HG03103 (cell line): ENCODE measurements at regions not wholly inside any gene's neighbourhood (a gene's known extent, or its start where the extent isn't known, plus 50 kb on each side); places are given as distances from the start of the nearest gene placed in this dataset.
"Not testable (repeated sequence)": the region's sequence is repeated elsewhere in the genome, so short reads cannot be mapped to it uniquely, and the experiment has no call there.

Experiments
- ATAC-seq: cut with Tn5 transposase; IDR thresholded peaks from one replicate; pipeline ENCODE4 v1.9.1; 2021; ENCODE audit warnings: low read depth; ENCODE audit not compliant: unreplicated experiment

DNA sequence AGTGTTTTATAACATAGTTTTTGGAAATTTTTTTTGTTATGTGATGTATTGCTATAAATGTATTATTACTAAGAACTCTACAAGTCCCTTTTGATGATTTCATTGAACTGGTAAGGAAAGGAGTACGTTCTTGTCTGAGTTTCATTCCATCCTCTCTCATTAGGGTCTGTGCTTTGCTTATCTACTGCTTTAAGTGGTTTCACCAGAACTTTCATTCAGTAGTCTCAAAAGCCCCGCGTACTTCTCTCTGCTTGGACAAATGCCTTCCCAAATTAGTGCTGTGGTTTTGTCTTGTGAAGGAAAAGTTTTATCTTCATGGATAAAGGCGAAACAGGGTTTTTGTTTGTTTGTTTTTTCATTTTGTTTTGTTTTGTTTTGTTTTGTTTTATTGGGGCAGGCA is 469.8 kb upstream of the WWC1 start:
- no peak for ATAC-seq

DNA sequence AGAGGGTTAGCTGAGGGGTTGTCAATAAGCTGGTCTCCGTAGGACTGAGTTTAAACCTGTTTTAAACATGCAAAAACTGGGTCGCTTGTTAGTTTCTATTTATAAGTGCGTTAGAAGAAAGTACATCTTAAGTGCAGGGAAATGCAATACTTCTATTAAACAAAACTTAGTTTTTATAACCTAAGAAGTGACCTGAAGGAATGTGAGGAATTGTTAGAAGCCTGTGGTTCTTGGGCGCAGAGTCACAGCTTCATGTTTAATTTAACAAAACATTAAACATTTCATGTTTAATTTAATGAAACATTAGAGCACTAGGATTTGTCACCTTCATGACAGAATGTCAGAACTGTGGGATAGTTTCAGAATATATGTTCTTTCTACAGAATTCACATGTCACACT is 469.2 kb upstream of the WWC1 start:
- no peak for ATAC-seq

DNA sequence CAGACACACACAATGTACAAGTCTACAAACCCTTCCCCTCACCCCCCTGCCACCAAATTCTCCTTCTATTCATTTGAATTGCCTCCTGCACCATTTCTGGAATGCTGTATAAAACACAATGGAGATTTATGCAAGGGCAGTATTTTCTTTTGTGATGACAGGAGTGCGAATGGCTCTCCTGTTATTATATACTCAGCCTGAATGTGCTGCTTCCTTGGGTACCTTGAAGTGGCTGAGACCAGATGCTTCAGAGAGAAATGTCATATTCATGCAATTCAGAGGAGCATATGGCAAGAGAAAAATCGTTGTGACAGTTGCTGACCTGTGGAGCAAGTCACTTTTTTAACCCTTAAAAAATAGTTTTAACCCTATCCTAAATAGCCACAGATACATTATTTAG is 468.0 kb upstream of the WWC1 start:
- no peak for ATAC-seq

DNA sequence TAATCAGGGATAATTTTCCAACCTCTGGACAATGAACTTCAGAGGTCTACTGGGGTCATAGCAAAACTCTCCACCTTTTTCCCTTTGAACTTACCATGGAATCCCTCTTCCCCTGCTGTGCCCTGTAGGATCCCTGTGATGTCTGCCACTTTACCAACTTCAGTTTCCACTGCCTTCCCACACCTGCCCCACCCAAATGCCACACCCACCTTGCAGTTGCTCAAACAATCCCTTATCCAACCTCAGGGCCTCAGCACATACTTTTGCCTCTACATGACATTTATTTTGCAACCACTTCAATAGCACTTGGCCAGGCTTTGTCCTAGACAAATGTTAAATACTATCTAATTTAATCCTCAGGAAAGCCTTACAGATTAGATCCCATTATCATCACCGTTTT is 463.7 kb upstream of the WWC1 start:
- no peak for ATAC-seq

DNA sequence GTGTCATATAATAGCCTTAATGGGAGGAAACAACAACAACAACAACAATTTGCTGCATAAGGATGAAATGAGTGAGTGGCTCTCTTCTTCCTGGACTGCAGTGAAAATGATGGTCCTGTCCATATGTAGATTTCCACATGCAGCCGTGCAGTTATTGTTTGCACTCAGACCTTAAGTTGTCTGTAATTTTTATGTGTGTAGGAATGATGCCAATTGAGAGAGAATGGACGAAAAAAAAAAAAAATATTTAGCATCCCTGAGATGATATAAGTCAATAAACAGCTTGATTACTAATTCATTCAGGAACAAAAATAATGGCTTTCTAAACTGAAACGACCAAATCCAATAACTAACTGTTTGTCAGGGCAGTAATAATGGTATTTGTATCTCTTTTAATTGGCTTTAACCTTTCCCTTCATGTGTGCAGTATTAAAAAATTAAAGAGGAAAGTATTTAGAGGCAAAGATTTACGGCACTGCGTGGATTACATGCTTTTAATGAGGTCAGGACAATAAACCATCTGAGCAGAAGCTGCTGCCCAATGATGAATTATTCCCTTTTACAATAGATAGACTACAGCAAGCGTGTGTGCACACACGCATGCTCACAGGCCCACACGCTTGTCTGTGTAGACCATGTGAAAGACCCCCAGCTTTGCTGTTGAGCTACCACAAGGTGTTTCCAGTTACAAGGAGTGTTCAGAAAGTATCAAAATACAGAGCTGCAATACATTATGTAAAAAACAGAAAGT is 459.5 kb upstream of the WWC1 start:
- no peak for ATAC-seq

DNA sequence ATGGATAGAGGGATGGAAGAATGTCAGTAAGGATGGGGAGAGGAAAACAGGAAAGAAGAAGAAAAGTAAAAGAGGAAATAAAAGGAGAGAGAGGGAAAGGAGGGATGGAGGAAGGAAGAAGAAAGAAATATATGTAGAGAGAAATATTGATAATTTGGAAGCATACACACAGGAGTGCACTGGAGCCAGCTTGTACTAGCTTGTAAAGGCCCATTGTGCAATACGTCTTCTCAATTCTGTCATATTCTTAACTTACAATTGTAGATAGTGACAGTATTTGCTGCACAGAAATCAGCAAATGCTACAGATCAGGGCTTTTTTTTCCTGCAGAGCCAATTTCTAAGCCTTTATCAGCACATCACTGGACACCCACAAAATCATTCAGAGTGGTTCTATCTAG is 458.8 kb upstream of the WWC1 start:
- no peak for ATAC-seq

DNA sequence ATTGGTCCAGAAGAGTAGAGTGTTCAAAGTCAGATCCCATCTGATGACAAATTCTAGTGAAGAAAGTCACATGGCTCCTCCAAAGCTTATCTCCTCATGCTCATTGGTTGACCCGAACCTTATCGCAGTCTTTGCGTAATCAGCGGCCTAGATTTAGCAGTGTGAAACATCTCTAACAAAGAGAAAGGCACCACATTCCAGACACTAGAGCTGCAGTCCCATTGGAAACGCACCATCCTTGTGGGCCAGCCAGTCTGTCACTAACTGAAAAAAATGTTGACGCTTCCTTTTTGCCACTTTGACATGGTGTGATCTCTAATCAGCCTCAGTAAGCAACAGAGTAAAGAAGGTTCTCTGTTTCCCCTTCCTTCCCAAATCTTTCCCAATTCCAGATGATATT is 458.0 kb upstream of the WWC1 start:
- ATAC-seq = no peak

DNA sequence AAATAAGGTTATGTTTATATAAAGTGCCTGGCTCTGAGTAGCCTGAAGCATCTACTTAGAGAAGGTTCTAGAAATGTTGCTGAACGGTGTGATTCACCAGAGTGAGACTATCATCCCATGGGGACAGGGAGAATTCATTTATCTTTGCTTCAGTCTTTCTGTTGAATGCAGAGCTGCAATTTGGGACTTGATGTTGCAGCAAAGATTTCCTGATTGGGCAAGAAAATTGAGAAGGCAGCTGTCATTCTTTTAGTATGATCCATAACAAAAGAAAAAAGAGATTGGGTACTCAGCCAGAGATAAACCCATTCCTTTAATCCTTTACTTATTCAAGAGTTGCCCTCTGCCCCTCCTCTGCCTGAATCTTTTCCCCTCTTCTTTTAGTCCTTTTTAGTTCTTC is 456.3 kb upstream of the WWC1 start:
- ATAC-seq = no peak

DNA sequence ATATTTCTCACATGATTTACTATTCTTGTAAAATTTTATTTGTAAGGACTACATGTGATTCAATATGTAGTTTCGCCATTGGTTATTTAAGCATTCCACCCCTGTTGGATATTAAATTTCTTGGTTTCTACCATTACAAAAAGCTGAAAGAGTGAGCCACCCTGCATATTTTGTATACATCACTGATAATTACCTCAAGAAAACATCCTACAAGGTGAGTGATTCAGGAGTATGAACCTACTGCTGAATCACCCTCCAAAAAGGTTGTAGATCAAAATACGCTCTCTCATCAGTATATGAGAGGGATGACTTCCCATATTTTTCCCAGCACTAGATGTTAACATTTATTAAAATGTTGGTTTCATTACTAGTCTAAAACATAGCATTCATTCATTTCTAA is 454.3 kb upstream of the WWC1 start:
- ATAC-seq = no peak

DNA sequence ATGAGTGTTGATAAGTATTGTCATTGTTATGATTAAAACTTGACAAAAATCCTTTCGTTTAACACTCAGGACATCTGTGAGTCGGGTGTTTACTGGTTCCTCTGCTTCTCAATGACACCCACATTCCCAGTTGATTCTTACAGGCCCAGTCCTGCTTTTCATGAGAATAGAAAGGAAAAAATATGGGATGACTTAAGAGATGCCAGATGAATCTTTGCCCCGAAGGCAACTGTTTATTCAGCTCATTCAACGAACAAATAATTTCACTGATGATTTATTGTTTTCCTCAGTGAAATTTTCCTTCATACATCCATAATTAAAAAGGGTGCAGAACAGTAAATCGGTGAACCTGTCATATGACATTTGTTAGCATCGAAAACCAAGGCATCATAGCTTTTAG is 452.4 kb upstream of the WWC1 start:
- ATAC-seq = no peak

DNA sequence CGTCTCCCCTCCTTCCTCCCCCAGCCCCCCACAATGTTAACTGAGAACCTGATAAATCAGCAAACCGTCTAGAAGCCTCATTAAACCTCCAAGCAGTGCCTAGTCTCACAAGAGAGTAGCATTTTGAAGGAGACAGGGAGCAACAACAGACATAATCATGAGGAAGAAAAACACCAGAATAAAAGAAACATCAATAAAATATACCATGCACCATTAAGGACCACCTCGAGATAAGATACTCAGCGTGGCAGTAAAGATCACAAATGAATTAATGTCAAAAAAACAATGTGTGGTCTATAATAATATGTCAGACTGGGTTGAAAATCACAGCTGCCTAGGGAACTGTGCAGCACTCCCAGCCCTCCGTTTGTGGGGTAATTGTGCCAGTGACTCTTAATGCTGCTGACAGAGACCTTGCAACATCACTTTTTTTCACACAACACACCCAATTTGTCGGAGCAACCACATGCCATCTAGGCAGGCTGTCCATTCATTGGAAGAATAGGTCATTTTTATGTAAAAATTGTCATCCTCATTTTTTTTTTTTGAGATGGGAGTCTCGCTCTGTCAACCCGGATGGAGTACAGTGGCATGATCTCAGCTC is 450.8 kb upstream of the WWC1 start:
- ATAC-seq = no peak

DNA sequence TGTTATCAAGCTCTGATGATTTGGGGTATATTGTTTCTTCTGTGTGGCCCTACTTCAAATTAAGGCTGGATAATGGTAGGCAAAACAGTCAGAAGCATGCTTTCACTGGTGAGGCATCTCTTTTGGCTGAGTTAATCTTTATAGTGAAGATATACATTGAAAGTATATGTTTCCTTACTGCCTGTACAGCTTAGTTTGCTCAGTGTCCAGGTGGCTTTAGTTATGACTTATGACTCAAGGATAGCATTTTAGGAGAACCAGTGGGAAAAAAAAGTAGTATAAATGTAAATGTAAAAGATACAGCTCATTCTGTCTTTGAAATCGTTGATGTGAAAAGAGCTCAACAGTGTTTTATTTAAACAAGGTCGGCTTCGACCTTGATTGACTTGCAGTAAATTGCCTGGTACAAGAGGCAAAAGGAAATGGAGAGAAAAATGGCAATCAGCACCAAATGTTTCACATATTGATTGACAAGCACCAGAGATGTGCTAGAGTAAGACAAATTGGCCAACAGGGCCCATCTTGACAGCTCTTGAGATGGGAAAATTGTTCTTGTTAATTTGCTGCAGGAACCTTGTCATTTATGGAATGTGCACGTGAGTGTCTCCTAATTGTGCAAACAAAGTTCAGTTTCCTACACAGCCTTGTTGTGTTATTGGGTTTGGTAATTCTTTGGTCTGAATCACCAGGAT is 447.4 kb upstream of the WWC1 start:
- no peak for ATAC-seq

DNA sequence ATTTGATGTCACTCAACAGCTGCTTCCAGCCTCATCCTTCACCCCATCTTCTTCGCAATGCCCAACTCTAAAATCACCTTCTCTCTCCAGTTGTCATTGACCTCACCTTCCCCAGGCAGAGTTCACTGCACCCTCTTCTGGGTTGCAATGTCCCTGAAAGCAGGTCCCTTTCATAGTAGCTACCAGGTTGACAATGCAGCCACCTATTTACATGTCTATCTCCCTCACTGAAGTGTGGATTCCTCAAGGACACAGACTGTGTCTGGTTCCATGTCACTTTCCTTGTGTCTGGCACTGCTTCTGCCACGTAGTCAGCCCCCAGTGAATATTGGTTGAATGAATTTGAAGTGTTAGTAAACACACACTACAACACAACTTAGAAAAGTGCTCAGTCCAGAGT is 445.5 kb upstream of the WWC1 start:
- no peak for ATAC-seq

DNA sequence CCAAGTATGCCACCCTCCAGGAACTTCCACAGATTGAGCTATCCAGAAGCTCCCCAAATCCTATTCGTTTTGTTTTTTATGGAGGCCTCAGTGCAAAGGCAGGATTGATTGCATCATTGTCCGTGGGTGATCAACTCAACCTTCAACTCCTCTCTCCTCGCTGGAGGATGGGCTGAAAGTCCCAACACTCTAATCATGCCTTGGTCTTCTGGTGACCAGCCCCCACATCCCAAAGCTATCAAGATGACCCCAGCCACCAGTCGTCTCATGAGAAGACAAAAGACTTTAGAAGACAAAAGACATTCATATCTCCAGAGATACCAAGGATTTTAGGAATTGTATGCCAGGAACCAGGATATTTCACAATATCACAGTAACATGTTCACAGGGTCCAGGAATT is 441.6 kb upstream of the WWC1 start:
- no peak for ATAC-seq

DNA sequence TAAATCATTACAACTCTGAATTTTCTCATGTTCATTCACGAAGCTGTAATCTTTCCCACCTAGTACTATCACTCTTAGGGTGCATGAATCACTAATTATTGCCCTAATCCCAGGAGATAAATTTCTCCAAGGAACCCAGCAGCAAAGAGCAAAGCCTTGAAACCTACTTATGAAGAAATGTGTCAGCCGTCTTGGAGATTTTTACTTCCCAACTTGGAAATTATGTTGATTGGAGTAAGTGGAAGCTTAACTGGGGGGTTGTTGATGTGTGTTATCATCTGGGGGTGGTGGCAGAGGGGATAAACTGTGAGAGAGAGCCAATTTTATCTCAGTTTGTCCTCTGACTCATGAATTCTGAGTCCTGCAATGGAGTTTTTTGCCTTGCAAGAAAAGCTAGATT is 440.5 kb upstream of the WWC1 start:
- ATAC-seq = no peak

DNA sequence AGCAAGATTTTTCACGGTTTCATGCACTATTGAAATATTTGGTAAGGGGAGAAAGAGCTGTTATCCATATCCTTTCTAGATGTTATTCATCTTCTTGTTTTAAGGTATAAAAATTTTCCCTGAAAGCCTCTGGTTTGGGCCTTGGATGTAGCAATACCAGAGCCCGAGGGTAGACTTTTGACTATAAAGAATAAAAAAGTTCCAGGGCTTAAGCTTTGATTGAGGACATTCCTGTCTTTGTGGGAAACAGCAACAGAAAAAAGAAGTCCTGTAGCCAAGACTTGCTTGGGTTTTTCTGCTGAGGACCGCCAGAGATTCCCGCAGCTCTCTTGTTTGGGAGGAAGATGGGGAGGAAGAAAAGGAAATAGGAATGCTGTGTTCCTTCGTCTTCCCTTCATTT is 440.0 kb upstream of the WWC1 start:
- no peak for ATAC-seq

DNA sequence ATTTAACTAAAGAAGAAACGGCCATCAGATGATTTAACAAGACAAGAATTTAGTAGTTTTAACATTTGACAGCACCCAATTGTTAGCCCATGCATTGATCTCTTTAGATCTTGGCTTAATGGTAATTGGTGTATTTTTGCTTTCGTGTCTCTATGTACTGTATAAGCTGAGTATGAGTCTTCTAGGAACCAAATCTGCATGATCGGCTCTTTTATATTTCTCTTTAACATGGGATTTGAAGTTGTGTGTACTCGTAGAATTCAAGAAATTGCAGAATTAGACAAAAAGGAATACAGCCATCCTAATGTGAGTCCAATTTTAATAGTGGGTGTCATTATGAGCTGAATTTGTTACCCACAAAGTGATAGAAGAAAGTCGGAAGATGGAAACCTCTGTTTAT is 438.9 kb upstream of the WWC1 start:
- ATAC-seq = no peak

DNA sequence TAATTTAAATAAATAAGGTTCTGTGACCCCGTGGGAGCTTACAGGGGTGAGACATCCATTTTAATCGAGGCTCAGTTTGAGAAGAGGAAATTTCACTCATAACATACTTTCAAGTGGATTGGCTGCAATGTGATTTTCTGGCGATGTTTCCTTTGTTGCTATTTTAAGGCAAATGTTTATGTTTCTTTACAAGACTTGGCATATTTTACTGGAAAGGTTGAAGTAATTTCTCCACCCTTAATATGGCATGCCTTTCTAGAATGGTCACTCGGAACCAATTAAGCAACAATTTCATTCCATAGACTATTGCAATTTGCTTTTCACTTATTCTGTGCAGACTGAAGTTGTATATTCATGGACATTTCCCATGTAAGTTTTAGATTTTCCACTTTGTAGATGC is 438.0 kb upstream of the WWC1 start:
- no peak for ATAC-seq

DNA sequence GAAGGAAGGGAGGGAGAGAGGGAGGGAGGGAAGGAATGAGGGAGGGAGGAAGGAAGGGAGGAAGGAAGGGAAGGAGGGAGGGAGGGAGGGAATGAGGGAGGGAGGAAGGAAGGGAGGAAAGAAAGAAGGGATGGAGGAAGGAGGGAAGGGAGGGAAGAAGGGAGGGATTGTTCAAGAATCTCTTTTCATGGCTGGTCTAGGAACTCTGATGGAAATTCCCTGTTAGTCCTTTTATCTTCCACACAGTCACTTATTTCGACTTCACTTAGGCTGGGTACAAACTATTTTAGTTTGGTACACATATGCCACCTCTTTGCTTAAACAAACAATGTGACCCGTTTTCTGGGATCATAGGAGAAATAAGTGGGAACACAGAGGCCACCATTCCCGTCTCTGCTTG is 435.6 kb upstream of the WWC1 start:
- no peak for ATAC-seq

DNA sequence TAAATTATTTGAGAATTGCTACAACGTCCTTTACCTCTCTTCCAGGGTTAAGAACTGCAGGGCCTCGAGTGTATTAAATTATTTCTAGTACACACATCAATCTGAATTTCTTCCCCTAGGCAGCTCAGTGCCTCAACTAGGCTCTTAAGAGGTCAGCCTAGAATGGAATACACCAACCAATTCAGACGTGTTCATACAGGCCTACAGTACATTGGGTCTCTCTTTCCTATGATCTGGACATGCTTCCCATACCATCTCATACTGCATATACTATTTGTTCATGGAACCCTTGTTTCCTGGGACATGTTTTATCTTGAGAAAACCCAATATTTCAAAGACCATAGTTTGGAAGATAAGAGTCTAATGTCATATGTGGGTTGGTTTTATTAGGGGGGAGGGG is 434.1 kb upstream of the WWC1 start:
- ATAC-seq = no peak

DNA sequence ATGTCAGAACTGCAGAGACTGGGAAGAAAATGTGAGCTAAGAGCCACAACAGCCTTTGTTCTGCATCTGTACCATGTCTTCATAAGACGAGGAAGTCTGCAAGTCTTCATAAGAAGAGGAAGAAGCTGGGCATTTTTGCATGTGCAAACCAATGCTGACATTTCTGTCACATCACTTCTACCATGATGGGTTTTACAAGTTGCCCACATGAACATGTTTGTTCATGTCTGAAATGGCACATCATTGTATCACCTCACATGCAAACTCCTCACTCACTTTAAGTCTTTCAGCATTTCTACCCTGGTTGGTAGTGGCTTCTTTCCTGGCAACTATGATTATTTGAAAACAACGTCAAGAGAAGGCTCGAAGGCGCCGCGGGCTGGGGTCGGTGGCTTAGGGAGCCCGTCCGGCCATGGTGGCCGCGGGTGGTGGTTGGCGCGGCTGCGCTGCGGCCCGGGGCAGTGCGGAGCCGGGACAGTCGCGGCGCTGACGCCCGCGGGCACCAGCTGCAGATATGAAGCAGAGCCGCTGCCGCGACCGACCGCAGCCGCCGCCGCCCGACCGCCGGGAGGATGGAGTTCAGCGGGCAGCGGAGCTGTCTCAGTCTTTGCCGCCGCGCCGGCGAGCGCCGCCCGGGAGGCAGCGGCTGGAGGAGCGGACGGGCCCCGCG is 433.1 kb upstream of the WWC1 start:
- not testable (repeated sequence) for ATAC-seq
